ELF-1 (cell line): ENCODE measurements at regions not wholly inside any gene's neighbourhood (a gene's known extent, or its start where the extent isn't known, plus 50 kb on each side); places are given as distances from the start of the nearest gene placed in this dataset.
A peak's percentile ranks its signal among the peaks of the same experiment; 100 is the strongest.

Source experiments
- DNase-seq: peaks from one replicate; pipeline ENCODE4 v3.0.0-alpha.2; 2016; ENCODE audit warnings: low read depth, low spot score

DNA sequence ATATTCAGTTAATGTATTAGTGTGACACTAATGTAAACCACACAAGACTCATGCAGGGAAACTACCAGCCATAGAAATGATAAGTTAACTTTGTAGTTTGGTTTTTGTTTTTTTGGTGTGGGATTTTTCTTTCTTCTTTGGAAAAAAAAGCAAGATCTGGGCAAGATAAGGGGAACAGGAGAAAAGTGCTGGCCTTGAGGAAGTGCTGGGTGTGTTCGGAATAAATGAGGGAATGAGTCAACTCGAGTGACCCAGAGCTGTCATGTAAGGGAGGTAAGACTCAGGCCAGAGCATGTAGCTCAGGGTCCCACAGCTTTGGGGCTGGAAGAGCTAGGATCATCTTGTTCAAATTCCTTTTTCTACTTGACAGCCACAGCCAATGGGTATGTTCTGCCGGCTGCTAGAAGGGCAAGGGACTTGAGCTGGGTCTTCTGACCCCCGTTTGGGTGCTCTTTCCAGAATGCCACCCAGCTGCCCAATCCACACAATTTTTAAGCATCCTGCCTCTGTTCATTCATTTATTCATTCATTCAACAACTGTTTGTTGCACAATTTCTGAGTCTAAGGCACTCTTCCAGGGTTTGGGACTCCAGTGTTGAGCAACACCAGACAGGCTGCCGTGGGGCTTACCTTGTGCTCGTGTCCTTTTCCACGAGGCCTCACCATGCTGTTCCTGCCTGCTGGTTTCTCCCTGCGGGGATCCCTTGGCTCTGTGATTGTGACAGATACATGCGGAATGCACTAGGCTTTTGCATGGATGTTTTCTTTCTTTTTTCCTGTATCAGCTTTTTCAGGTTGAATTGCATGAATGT, 54.5 kb downstream of the CLDN34 start:
- DNase-seq = no peak

DNA sequence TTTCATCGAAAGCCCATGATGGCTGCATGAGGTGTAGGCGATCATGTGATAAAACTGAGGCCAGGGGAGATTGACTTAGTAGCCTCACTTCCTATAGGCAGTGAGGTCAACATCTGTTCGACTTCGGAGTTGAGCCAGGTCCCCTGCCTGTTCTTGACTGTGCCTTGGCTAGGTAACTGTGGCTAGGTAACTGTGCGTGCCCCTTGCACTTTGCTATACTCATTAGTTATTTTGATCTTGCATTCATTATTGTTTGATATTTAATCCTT, 55.0 kb downstream of the CLDN34 start:
- no peak for DNase-seq

DNA sequence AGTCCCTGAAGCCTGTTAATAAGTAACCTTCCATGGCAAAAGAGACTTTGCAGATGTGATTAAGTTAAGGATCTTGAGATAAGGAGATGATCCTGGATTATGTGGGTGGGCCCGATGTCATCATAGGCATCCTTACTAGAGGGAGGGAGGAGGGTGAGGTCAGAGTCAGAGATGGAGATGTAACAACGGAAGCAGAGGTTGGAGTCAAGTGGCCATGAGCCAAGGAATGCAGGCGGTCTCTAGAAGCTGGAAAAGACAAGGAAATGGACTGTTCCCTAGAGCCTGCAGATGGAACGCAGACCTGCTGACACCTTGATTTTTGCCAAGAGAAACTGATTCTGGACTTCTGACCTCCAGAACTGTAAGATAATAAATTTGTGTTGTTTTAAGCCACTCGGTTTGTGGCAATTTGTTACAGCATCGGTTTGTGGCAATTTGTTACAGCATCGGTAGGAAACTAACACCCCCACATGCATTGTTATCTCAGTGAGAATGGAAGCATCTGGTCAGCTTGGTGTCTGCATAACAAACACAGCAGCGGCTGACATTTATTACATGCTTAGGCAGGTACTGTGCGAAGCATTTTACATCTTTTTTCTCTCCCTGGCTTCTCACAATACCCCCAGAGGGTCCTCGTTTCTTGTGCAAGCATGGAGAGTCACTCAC, 55.6 kb downstream of the CLDN34 start:
- DNase-seq = no peak

DNA sequence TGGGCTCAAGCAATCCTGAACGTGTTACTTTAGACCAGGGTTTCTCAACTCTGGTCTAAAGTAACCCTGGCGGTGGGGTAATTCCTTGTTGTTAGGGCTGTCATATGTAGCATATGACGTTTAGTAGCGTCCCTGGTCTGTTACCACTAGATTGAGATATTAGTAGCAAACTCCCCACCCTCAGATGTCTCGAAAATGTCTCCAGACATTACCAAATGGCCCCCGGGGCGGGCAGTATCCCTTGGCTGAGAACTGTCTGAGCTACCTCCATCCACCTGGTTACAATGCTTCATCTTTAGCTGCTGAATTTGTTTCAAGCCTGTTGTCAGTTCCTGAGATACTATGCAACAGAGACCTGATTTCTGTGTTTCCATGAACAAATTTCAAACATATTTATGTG, 56.7 kb downstream of the CLDN34 start:
- no peak for DNase-seq

DNA sequence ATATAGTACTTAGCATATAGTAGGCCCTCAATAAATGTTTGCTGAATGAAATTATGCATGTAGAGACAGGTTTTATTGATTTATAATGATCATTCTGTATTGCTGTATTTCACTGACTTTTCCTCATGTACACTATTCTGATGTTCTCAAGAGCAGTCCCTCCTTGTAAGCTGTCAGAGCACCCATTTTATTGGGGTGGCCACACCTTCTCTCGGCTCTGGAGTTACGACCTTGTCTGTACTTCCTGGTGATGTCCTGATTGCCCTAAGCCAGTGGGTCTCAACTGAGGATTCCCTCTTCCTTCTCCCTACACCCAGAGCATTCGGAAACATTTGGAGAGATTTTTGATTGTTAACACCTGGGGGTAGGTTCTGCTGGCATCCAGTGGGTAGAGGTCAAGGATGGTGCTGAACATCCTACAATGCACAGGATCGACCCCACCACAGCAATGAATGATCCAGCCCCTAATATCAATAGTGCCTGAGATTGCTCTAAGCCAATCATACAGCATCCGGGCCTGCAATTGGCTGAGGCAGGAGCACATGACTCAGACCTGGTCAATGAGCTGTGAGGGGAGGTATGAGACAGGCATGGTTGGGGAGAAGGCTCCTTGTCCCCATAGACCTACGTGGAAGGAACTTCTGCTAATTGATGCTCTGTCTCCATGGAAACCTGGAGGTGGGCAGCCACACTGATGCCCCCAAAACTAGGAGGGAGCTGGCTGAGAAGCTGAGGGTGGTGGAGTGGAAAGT, 58.8 kb downstream of the CLDN34 start:
- no peak for DNase-seq

DNA sequence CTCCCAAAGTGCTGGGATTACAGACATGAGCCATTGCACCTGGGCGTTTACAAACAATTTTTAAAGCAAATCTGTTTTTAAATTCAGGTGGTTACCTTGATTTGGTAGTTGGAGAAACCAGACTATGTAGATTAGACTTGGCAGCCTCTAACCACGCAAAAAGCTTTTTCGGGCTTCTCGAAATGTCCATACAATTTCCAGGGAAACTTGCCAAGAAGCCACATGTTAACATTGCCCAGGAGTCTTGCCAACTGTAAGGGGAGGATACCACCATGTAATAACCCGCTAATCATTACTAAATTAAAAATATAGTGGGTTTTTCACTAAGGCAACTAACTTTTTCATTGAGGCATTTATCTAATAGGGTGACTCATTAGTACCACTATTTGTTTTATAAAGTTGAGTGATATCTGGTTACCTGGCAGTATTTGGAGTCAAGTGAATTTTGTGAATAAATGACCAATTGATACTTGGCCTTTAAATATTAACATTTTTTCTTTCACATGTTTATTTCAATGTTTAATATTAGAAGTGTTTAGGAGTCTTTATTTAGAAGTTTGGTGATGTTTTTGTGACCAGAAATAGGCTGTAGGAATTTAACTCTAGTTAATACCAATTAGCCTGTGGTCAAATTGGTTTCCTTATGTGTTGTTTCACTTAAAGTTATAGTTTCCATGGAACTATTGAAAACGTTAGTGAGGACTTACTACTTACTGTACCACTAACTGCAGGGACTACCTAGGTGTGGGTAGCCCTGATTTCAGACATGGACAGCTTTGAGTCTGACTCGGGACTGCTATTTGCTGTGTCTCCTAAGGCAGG, 61.3 kb downstream of the CLDN34 start:
- no peak for DNase-seq

DNA sequence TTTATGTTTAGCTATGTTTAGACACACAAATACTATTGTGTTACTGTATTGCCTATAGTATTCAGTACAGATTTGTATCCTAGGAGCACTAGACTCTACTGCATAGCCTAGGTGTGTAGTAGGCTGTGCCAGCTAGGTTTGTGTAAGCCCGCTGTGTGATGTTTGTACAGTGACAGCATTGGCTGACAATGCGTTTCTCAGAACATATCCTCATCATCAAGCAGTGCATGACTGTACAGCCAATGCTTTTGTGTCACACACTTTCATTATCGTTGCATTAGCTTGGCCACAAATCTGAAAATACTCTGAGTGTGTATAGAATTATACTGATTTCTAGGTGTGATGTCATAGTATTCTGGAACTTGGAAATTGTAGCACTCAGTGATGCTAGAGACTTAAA, 63.4 kb downstream of the CLDN34 start:
- DNase-seq = no peak

DNA sequence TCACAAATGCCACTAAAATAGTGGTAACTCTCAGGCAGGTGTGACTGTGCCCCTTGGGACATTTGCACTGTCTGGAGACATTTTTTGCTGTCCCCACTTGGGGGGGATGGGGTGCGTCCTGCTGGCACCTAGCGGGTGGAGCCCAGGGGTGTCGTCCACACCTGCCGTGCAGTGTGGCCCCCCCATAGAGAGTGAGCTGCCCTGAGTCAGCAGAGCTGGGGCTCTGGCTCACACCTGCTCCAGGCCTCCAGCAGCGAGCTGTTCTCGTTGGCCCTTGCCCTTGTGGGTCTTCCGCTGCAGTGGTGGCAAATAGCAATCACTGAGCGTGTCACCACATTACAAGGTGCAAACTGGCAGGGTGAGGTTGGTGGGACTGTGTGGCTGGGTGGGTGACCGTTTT, 64.6 kb downstream of the CLDN34 start:
- no peak for DNase-seq

DNA sequence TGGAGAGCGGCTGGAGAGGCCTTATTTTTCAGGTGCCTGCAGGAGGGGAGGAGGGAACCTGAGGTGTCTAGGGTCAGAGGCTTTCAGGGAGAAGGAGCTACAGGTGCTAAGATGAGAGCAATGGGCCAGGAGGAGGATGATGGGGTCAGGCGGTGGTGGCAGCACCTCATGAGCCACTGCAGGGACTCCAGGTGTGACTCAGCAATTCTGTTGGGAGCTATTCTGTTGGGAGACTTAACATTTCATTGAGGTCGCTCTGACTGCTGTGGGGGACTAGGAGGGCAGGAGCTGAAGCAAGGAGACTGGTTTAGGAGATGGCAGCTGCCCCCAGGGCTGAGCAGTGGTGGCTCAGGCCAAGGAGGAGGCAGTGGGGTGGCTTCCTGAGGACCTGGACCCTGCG, 65.0 kb downstream of the CLDN34 start:
- no peak for DNase-seq

DNA sequence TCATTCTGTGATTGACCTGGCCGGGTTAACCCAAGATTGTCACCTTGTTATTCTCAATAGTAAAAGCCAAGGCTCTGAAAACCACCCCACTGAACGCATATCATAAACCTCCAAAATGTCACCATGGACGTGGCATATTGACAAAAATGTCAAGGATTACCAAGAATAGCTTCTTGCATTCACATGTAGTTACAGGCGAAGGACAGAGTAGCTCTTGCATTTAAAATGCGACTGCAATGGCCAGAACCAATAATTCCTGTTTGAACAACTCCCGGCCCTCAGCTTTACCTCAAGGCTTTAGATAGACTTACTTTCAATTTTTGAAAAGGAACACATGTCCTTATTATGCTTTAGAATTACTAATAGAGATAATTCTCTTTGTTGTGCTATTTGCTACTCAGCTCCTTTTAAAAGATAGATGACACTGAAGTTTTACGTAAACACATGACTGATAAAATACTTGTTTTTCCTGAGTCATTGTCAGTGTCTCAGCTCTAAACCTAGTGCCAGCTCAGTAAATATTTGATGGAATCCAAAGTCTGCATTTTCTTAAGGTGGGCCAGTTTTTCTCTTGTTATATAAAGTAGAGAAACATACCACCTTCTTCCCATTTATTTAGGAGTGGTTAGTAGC, 66.3 kb downstream of the CLDN34 start:
- DNase-seq = no peak

DNA sequence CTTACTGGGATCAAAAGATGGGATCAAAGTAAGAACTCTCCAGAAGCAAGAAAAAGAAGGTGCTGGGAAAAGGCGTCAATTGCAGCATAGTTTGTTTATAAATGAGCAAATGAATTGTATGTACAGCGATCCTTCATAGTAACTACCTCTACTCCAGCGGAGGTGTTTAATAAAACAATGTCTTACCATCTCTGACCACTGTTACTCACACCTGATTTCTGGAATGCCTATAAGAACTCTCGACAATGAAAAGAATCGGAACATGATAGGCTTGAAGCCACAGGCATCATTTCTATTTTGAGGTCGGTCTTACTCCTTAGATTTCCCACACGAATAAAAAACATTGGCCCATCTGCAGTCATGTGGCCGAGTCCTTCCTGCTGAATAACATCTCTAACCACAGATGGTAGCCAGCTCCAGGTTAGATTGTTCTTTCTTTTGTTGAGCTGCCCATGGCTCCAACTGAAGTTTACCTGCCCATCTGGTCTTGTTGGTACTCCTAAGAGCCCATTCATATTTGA, 67.6 kb downstream of the CLDN34 start:
- DNase-seq = no peak

DNA sequence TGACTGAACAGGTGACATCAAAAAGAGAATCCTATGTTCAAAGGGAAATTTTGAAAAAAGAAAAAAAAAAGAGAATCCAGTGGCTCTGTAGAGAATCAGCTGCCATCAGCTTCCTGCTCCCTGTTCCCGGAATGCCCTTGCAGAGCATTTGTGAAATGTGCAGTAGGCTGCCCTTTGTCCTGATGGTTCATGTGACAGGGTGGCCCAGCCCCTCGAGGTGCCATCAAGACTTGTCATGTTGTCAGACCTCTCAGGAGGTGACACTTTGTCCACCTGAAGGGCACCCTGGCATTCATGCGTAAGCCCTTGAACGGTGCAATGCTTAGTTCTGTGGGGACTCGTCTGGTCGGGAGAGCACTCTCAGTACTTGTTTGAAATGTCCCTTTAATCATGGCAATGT, 71.4 kb downstream of the CLDN34 start:
- DNase-seq = no peak

DNA sequence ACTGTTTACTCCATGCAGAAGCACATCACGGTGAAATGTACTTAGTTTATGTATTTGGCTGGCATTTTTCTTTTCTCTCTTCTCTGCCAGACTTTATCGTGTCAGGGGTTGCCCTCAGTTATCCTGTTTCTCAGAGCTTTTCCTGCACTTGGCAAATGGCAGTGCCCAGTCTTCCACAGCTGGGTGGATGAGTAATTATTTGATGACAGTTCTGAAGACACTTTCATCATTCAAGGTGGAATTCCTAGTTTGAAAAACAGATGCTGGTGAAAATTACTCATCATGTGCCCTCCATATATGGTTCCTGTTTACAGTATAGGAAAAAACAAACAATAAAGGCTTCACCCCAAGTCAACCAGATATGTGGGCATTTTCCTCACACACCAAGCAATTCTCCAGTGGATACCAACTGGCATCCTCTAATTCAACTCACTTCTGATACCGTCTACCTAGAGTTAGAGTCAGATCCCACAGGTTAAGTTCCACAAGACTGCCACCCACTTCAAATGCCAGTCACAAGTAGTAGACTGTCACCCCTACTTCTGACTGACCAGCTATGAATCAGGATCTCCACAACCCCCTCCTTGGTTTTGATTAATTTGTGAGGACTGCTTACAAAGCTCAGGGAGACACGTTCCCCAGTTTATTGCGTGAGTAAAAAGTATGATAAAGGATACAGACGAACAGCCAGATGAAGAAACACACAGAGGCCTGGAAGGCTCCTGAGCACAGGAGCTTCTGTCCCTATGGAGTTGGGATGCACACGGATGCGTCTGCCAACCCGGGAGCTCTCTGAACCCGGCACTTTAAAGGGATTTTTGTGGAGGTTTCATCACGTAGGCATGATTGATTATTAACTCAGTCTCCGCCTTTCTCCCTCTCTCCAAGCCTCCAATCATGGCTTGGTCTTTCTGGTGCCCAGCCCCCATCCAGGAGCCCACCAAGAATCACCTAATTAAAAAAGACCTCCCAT, 72.9 kb downstream of the CLDN34 start:
- DNase-seq = no peak

DNA sequence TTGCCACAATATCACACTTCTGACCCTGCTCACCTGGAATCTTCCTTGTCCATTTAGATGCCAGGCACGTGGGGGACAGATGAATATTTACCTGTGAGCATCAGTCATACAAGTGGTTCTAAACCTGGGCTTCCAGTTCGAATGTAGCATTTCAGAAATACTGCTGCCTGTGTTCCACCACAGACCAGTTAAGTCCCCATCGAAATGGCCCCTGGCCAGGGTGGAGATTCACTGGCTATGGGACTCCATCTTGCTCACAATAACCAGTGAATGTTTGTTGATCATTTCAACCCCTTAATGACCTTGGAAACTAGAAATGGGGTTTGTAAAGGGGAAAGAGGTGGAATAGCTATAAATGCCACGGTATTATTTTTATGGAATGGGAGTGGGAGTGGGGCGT, 73.8 kb downstream of the CLDN34 start:
- DNase-seq = no peak

DNA sequence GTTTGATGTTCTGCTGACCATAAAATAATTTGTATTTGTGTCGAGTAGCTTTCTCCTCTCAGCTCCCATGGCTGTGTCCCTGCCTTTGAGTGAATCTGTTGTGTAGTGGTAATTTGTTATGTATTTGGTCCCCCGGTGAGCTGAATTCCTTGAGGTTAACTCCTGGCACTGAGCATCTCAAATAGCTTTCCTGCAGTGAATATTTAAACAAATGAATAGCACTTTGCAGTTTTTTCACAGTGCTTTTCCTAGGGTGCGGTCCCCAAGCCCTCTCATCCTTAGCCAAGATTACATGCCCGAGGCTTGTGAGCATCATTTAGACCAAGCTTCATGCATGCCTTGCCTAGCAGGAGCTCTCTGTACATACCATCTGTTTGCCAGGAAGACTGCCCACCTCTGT, 74.2 kb downstream of the CLDN34 start:
- DNase-seq = peak; percentile 43

DNA sequence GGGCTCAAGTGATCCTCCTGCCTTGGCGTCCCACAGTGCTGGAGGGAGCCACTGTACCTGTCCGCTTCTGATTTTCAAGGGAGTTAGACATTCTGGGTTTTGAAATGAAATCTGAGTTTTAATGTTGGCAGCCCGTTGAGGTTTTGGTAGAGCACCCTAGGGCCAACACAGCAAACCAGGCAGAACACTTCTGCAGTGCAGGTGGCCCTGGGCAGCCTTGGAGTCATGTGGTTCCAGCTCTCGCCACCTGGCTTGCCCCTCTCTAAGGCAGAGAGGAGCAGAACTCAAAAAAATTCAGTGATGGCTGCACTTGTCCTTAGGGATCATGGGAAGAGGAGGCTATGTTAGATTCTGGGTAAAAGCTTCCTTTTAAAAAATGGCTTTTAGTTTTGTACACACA, 74.9 kb downstream of the CLDN34 start:
- no peak for DNase-seq

DNA sequence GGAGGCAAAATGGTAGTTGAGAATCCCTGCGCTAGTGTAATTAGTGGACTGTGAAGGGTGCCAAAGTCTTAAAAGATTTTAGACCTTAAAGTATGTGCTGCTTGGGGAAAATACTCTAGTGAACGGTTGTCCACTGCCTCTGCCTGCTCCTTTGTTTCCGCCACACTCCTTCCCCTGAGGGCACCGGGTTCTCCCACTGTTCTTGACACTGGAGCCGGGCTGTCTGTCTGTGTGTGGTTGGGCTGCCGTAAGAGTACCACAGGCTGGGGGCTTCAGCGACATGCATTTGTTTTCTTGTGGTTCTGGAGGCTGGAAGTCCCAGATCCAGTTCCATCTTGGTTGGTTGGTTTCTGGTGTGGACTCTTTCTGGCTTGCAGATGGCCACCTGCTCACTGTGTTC, 76.2 kb downstream of the CLDN34 start:
- DNase-seq = peak; percentile 94

DNA sequence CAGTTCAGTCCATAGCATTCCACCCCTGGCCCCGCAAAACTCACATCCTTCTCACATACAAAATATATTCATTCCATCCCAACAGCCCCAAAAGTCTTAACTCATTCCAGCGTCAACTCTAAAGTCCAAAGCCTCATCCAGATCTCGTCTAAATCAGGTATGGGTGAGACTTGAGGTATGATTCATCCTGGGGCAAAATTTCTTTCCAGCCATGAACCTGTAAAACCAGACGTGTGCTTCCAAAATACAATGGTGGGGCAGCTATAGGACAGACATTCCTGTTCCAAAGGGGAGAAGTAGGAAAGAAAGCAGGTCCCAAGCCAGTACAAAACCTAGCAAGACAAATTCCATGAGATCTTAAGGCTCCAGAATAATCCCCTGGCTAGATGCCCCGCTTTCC, 76.9 kb downstream of the CLDN34 start:
- DNase-seq = peak; percentile 38

DNA sequence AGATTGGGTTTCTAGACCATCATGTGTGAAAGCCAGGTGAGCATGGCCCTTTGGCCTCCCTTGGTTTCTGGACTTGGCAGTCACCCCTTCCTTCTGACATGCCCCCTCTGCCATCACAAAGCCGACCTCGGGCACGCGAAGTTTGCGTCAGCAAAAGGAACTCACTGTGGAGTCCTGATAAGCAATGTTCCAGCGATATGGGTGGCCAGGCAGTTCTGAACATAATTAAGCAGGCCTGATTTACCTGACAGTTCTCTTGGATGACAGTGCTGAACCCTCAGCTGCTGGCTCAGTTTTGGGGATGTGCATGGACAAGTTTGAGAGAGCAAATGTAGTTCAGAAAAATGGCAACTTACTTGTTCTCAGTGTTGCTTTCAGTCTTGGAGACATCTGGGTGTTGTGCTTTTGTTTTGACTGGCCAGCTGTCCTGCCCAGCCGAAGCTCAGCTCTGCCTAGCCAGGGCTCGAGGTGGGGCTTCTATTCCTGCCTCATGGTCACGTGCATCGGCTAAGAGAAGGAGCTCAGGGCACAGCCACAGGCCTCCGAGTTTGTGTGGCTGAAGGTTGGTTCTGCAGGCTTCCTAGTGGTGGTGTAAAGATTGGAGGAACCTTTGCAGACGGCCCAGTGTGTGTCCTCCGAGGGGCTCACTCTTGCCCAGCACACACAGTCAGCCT, 78.3 kb downstream of the CLDN34 start:
- DNase-seq = no peak

DNA sequence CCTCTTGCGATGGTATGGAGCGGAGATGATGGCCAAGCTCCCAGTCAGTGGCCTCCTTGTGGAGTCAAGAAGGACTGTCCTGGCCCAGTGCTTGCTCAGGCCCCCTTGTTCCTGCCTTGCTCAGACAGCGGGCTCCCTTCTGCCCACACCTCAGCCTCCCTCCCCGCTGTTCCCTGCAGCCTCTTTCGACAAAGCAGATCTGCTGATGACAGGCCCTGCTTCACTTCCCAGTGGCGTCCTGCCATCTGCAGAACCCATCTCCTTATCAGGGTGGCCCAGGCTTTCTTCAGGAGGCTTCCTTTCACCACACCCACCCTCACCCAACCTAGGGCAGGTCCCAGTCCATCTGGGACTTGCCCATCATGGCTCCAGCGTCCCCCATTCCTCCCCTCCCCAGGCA, 80.0 kb downstream of the CLDN34 start:
- no peak for DNase-seq
